ENCODE measurements at regions not wholly inside any gene's neighbourhood (a gene's known extent, or its start where the extent isn't known, plus 50 kb on each side); places are given as distances from the start of the nearest gene placed in this dataset.

GRCh38 chr14:83556065-83556464 lies 1973.9 kb upstream of the FLRT2 start:
- TF ChIP-seq CTCF (IDR thresholded peaks at IDR 0.05) (no peak), POLR2A (IDR thresholded peaks at IDR 0.05) (no peak)
- no peak overlapping the region for H3K27ac ChIP-seq
- no peaks in the 10 kb centered on the region for H3K27me3 ChIP-seq
- intact Hi-C loops (cut with DNase I) = no loop called here
- WGBS, 2 donors = 85% methylated on average over 2 of the region's 2 CpGs
- no peak for DNase-seq
- H3K36me3 ChIP-seq = no peaks in the 10 kb centered on the region
- no peaks in the 10 kb centered on the region for H3K9me3 ChIP-seq
- no peak overlapping the region for H3K4me3 ChIP-seq (replicated peaks in 1 of 3)
- H3K4me1 ChIP-seq = no peaks in the 10 kb centered on the region

GRCh38 chr14:83556746-83557453 lies 1973.0 kb upstream of the FLRT2 start:
- Histone ChIP-seq H3K4me3 (replicated peaks in 1 of 3) (no peak overlapping the region), H3K9me3 (no peaks in the 10 kb centered on the region), H3K36me3 (no peaks in the 10 kb centered on the region), H3K4me1 (no peaks in the 10 kb centered on the region), H3K27me3 (no peaks in the 10 kb centered on the region), H3K27ac (no peak overlapping the region)
- WGBS, 2 donors = 96 to 97% methylated on average over 9 of the region's 9 CpGs
- TF ChIP-seq CTCF (IDR thresholded peaks at IDR 0.05) (no peak), POLR2A (IDR thresholded peaks at IDR 0.05) (no peak)
- no peak for DNase-seq
- intact Hi-C loops (cut with DNase I) = no loop called here

- Histone ChIP-seq H3K4me1 (no peaks in the 10 kb centered on the region), H3K4me3 (replicated peaks in 1 of 3) (no peak overlapping the region), H3K9me3 (no peaks in the 10 kb centered on the region), H3K27me3 (no peaks in the 10 kb centered on the region), H3K27ac (no peak overlapping the region), H3K36me3 (no peaks in the 10 kb centered on the region)
- TF ChIP-seq POLR2A (IDR thresholded peaks at IDR 0.05) = no peak
- no peak for TF ChIP-seq CTCF (IDR thresholded peaks at IDR 0.05)
- DNase-seq = no peak
- intact Hi-C loops (cut with DNase I) = no loop called here
These were observed 1971.0 kb upstream of the FLRT2 start for GRCh38 chr14:83558946-83559345.

GRCh38 chr14:83559721-83560120 lies 1970.2 kb upstream of the FLRT2 start:
- DNase-seq = no peak
- H3K4me1 ChIP-seq = no peaks in the 10 kb centered on the region
- H3K4me3 ChIP-seq (replicated peaks in 1 of 3) = no peak overlapping the region
- H3K27ac ChIP-seq = no peak overlapping the region
- no peak for TF ChIP-seq POLR2A (IDR thresholded peaks at IDR 0.05)
- TF ChIP-seq CTCF (IDR thresholded peaks at IDR 0.05) = no peak
- intact Hi-C loops (cut with DNase I) = no loop called here
- no peaks in the 10 kb centered on the region for H3K36me3 ChIP-seq
- no peaks in the 10 kb centered on the region for H3K27me3 ChIP-seq
- H3K9me3 ChIP-seq = no peaks in the 10 kb centered on the region

- Histone ChIP-seq H3K36me3 (no peaks in the 10 kb centered on the region), H3K4me1 (no peaks in the 10 kb centered on the region), H3K4me3 (replicated peaks in 1 of 3) (no peak overlapping the region), H3K27me3 (no peaks in the 10 kb centered on the region), H3K9me3 (no peaks in the 10 kb centered on the region), H3K27ac (no peak overlapping the region)
- TF ChIP-seq POLR2A (IDR thresholded peaks at IDR 0.05) (no peak), CTCF (IDR thresholded peaks at IDR 0.05) (no peak)
- DNase-seq = no peak
- intact Hi-C loops (cut with DNase I) = no loop called here
- WGBS, 2 donors = 83 to 96% methylated on average over 6 to 7 of the region's 7 CpGs
These were observed 1968.7 kb upstream of the FLRT2 start for GRCh38 chr14:83561261-83561660.
